ENCODE measurements at regions not wholly inside any gene's neighbourhood (a gene's known extent, or its start where the extent isn't known, plus 50 kb on each side); places are given as distances from the start of the nearest gene placed in this dataset.
"Not testable (repeated sequence)": the region's sequence is repeated elsewhere in the genome, so short reads cannot be mapped to it uniquely, and the experiment has no call there.

- Histone ChIP-seq H3K36me3 (no peaks in the 10 kb centered on the region), H3K27ac (no peak overlapping the region), H3K27me3 (ENCODE audit: insufficient read depth, low read depth, severe bottlenecking) (no peaks in the 10 kb centered on the region), H3K4me3 (ENCODE audit: low read depth, low read length) (no peak overlapping the region), H3K9me3 (ENCODE audit: severe bottlenecking) (no peaks in the 10 kb centered on the region)
- no peak for DNase-seq
- no peak for TF ChIP-seq CTCF (IDR thresholded peaks at IDR 0.05; ENCODE audit: low read depth, low read length)
Measured at GRCh38 chr1:65650682-65651081, 142.0 kb upstream of the PDE4B start.

GRCh38 chr1:65654526-65654925 lies 138.2 kb upstream of the PDE4B start:
- H3K36me3 ChIP-seq; DNase-seq; H3K4me3 ChIP-seq (ENCODE audit: low read depth, low read length); H3K27ac ChIP-seq; H3K9me3 ChIP-seq (ENCODE audit: severe bottlenecking); H3K27me3 ChIP-seq (ENCODE audit: insufficient read depth, low read depth, severe bottlenecking): not testable (repeated sequence)

- H3K36me3 ChIP-seq; H3K27ac ChIP-seq; DNase-seq; H3K4me3 ChIP-seq (ENCODE audit: low read depth, low read length); H3K9me3 ChIP-seq (ENCODE audit: severe bottlenecking); H3K27me3 ChIP-seq (ENCODE audit: insufficient read depth, low read depth, severe bottlenecking): not testable (repeated sequence)
Measured at GRCh38 chr1:65657609-65658008, 135.1 kb upstream of the PDE4B start.

- no peak overlapping the region for H3K27ac ChIP-seq
- no peak for TF ChIP-seq CTCF (IDR thresholded peaks at IDR 0.05; ENCODE audit: low read depth, low read length)
- H3K9me3 ChIP-seq (ENCODE audit: severe bottlenecking), result no peaks in the 10 kb centered on the region
- no peaks in the 10 kb centered on the region for H3K36me3 ChIP-seq
- no peaks in the 10 kb centered on the region for H3K27me3 ChIP-seq (ENCODE audit: insufficient read depth, low read depth, severe bottlenecking)
- H3K4me3 ChIP-seq (ENCODE audit: low read depth, low read length), result no peak overlapping the region
- no peak for DNase-seq
Measured at GRCh38 chr1:65658122-65658521, 134.6 kb upstream of the PDE4B start.

GRCh38 chr1:65668368-65668767 lies 124.3 kb upstream of the PDE4B start:
- DNase-seq, result no peak
- no peak overlapping the region for H3K27ac ChIP-seq
- no peak for TF ChIP-seq CTCF (IDR thresholded peaks at IDR 0.05; ENCODE audit: low read depth, low read length)
- H3K9me3 ChIP-seq (ENCODE audit: severe bottlenecking), result peaks cover 2% of the 10 kb centered on the region
- no peaks in the 10 kb centered on the region for H3K36me3 ChIP-seq
- H3K4me3 ChIP-seq (ENCODE audit: low read depth, low read length), result no peak overlapping the region
- no peaks in the 10 kb centered on the region for H3K27me3 ChIP-seq (ENCODE audit: insufficient read depth, low read depth, severe bottlenecking)

- Histone ChIP-seq H3K4me3 (ENCODE audit: low read depth, low read length) (no peak overlapping the region), H3K36me3 (no peaks in the 10 kb centered on the region), H3K27me3 (ENCODE audit: insufficient read depth, low read depth, severe bottlenecking) (no peaks in the 10 kb centered on the region), H3K27ac (no peak overlapping the region), H3K9me3 (ENCODE audit: severe bottlenecking) (peaks cover 2% of the 10 kb centered on the region)
- TF ChIP-seq CTCF (IDR thresholded peaks at IDR 0.05; ENCODE audit: low read depth, low read length), result no peak
- DNase-seq, result no peak
Measured at GRCh38 chr1:65670518-65670917, 122.2 kb upstream of the PDE4B start.

- DNase-seq, result no peak
Measured at GRCh38 chr1:65674522-65674921, 118.2 kb upstream of the PDE4B start.

More at GRCh38 chr1:65674522-65674921, 118.2 kb upstream of the PDE4B start:
- Histone ChIP-seq H3K27ac (no peak overlapping the region), H3K27me3 (ENCODE audit: insufficient read depth, low read depth, severe bottlenecking) (no peaks in the 10 kb centered on the region), H3K9me3 (ENCODE audit: severe bottlenecking) (no peaks in the 10 kb centered on the region), H3K4me3 (ENCODE audit: low read depth, low read length) (no peak overlapping the region), H3K36me3 (no peaks in the 10 kb centered on the region)
- TF ChIP-seq CTCF (IDR thresholded peaks at IDR 0.05; ENCODE audit: low read depth, low read length), result no peak

Measured in WERI-Rb-1 (cell line).